ENCODE measurements at regions not wholly inside any gene's neighbourhood (a gene's known extent, or its start where the extent isn't known, plus 50 kb on each side); places are given as distances from the start of the nearest gene placed in this dataset.

GRCh38 chr6:150299873-150300485 is 68.8 kb upstream of the IYD start:
- no peaks in the 10 kb centered on the region for H3K27me3 ChIP-seq (ENCODE audit: insufficient read depth, low read depth, low read length)
- TF ChIP-seq POLR2AphosphoS5 (IDR thresholded peaks at IDR 0.05) (no peak), EZH2 (IDR thresholded peaks at IDR 0.05; ENCODE audit: borderline replicate concordance, insufficient read depth, low read length, poor library complexity, severe bottlenecking) (no peak), RAD21 (conservative IDR thresholded peaks at IDR 0.05) (no peak), EP300 (conservative IDR thresholded peaks at IDR 0.05; ENCODE audit: poor library complexity, severe bottlenecking) (no peak), SMC3 (conservative IDR thresholded peaks at IDR 0.05; ENCODE audit: poor library complexity) (no peak), CTCF (IDR thresholded peaks at IDR 0.05; ENCODE audit: poor library complexity, severe bottlenecking) (no peak), MXI1 (conservative IDR thresholded peaks at IDR 0.05; ENCODE audit: poor library complexity, severe bottlenecking) (no peak), TAF1 (IDR thresholded peaks at IDR 0.05; ENCODE audit: low read depth) (no peak), REST (IDR thresholded peaks at IDR 0.05; ENCODE audit: borderline replicate concordance) (no peak)

GRCh38 chr6:150301846-150302519 is 66.8 kb upstream of the IYD start:
- no peaks in the 10 kb centered on the region for H3K27me3 ChIP-seq (ENCODE audit: insufficient read depth, low read depth, low read length)
- no peaks in the 10 kb centered on the region for H3K79me2 ChIP-seq (replicated peaks; ENCODE audit: insufficient read depth, low read length)
- H4K20me1 ChIP-seq (ENCODE audit: insufficient read depth), result no peaks in the 10 kb centered on the region
- H3K9me3 ChIP-seq (ENCODE audit: low read length), result no peaks in the 10 kb centered on the region
- peak overlapping the region; percentile 64 for H3K9ac ChIP-seq (ENCODE audit: low read length)
- peak overlapping the region; percentile 90 for H3K27ac ChIP-seq (ENCODE audit: low read length)
- H3K4me3 ChIP-seq (ENCODE audit: low read length), result peak overlapping the region; percentile 48
- no peak overlapping the region for H2AFZ ChIP-seq (ENCODE audit: low read depth, low read length)
- no peaks in the 10 kb centered on the region for H3K9me2 ChIP-seq (ENCODE audit: insufficient read depth, low read length)
- H3K4me2 ChIP-seq (ENCODE audit: low read length), result peak overlapping the region; percentile 9
- no peaks in the 10 kb centered on the region for H3K36me3 ChIP-seq (ENCODE audit: insufficient read depth, low read length)
- TF ChIP-seq EP300 (conservative IDR thresholded peaks at IDR 0.05; ENCODE audit: poor library complexity, severe bottlenecking), result peak; percentile 98
- TF ChIP-seq SMC3 (conservative IDR thresholded peaks at IDR 0.05; ENCODE audit: poor library complexity), result no peak
- no peak for TF ChIP-seq CTCF (IDR thresholded peaks at IDR 0.05; ENCODE audit: poor library complexity, severe bottlenecking)
- peak; percentile 63 for TF ChIP-seq REST (IDR thresholded peaks at IDR 0.05; ENCODE audit: borderline replicate concordance)
- TF ChIP-seq POLR2AphosphoS5 (IDR thresholded peaks at IDR 0.05), result peak; percentile 71
- H3F3A ChIP-seq (ENCODE audit: insufficient read depth, low read length, poor library complexity, severe bottlenecking), result peaks cover 4% of the 10 kb centered on the region

More at GRCh38 chr6:150299873-150300485, 68.8 kb upstream of the IYD start:
- Histone ChIP-seq H3K4me2 (ENCODE audit: low read length) (no peak overlapping the region), H4K20me1 (ENCODE audit: insufficient read depth) (no peaks in the 10 kb centered on the region), H2AFZ (ENCODE audit: low read depth, low read length) (no peak overlapping the region), H3K4me3 (ENCODE audit: low read length) (no peak overlapping the region), H3F3A (ENCODE audit: insufficient read depth, low read length, poor library complexity, severe bottlenecking) (peaks cover 4% of the 10 kb centered on the region), H3K79me2 (replicated peaks; ENCODE audit: insufficient read depth, low read length) (no peaks in the 10 kb centered on the region), H3K9me3 (ENCODE audit: low read length) (no peaks in the 10 kb centered on the region), H3K27ac (ENCODE audit: low read length) (no peak overlapping the region), H3K9ac (ENCODE audit: low read length) (no peak overlapping the region), H3K36me3 (ENCODE audit: insufficient read depth, low read length) (no peaks in the 10 kb centered on the region), H3K9me2 (ENCODE audit: insufficient read depth, low read length) (no peaks in the 10 kb centered on the region)

Measured in neural cell (in vitro differentiated cells).